Caco-2 (cell line): ENCODE measurements at regions not wholly inside any gene's neighbourhood (a gene's known extent, or its start where the extent isn't known, plus 50 kb on each side); places are given as distances from the start of the nearest gene placed in this dataset.

ENCODE experiments used
- BruUV-seq: library from RNA; stranded (reverse); fragments of 400-500 nt; replicated peaks from 2 replicates; lab custom pipeline; 2021; lab: Mats Ljungman, UMichigan
- CTCF ChIA-PET: fragments of 300-600 bp; sonication (Branson Sonifier 250); formaldehyde crosslinking; loops from one replicate; lab custom pipeline; 2022; ENCODE audit warnings: antibody characterized with exemption; lab: Charles Lee
- POLR2A ChIA-PET: fragments of 300-600 bp; sonication (Branson Sonifier 250); formaldehyde crosslinking; loops from one replicate; lab custom pipeline; 2022; ENCODE audit warnings: antibody characterized with exemption; lab: Charles Lee
- DNase-seq, 2 experiments: peaks; one replicate each; pipeline versions ENCODE4 v3.0.0 to v3.0.0-alpha.2; 2020 to 2022
- H3K27me3 ChIP-seq: replicated peaks from 2 replicates; pipeline ENCODE4 v1.6.0; 2011; ENCODE audit warnings: low read length; ENCODE audit not compliant: control insufficient read depth, insufficient read depth
- H3K36me3 ChIP-seq: 2 replicates; pipeline ENCODE4 v1.5.1; 2011; ENCODE audit warnings: low read length; ENCODE audit not compliant: control insufficient read depth, insufficient read depth
- H3K4me1 ChIP-seq: fragments of 250-450 bp; sonication (Bioruptor Pico); 2 replicates; pipeline ENCODE4 v1.5.1; 2020; ENCODE audit warnings: mild to moderate bottlenecking
- H3K4me3 ChIP-seq: 2 replicates; pipeline ENCODE4 v1.5.1; 2011; ENCODE audit warnings: low read depth, mild to moderate bottlenecking, control low read depth, low read length
- H3K9me3 ChIP-seq: fragments of 250-450 bp; sonication (Bioruptor Pico); 2 replicates; pipeline ENCODE4 v1.5.1; 2020; ENCODE audit warnings: mild to moderate bottlenecking, moderate library complexity
- H3K27ac Mint-ChIP-seq: one replicate; pipeline ENCODE4 v1.8.0; 2022; ENCODE audit warnings: mixed read lengths; ENCODE audit not compliant: unreplicated experiment
- H3K27me3 Mint-ChIP-seq: one replicate; pipeline ENCODE4 v1.8.0; 2022; ENCODE audit warnings: mixed read lengths; ENCODE audit not compliant: insufficient read depth, unreplicated experiment
- H3K36me3 Mint-ChIP-seq: one replicate; pipeline ENCODE4 v1.8.0; 2022; ENCODE audit warnings: mild to moderate bottlenecking, mixed read lengths; ENCODE audit not compliant: insufficient read depth, unreplicated experiment
- H3K4me1 Mint-ChIP-seq: one replicate; pipeline ENCODE4 v1.8.0; 2022; ENCODE audit warnings: low read depth, mixed read lengths; ENCODE audit not compliant: unreplicated experiment
- H3K4me3 Mint-ChIP-seq: one replicate; pipeline ENCODE4 v1.8.0; 2022; ENCODE audit warnings: mild to moderate bottlenecking, moderate library complexity, mixed read lengths; ENCODE audit not compliant: unreplicated experiment
- H3K9me3 Mint-ChIP-seq: one replicate; pipeline ENCODE4 v1.8.0; 2022; ENCODE audit warnings: mixed read lengths; ENCODE audit not compliant: unreplicated experiment
- intact Hi-C: fragments of 100-400 bp; cut with micrococcal nuclease; formaldehyde crosslinking; loops from one replicate; pipeline ENCODE4 v1.10.0; 2022; ENCODE audit not compliant: unreplicated experiment
- TF ChIP-seq, protein P1 (sequence below), 2 experiments: fragments of 200-600 bp in 1 of 2; IDR thresholded peaks; 1 replicate in 1 of 2; 2 replicates in 1 of 2; pipeline versions ENCODE4 v1.5.1 to v1.8.0; 2011 to 2022; ENCODE audit warnings: antibody characterized with exemption in 1 of 2, control low read depth in 1 of 2, inconsistent platforms in 1 of 2, low read depth in 1 of 2, low read length in 1 of 2, mild to moderate bottlenecking in 1 of 2, moderate library complexity in 1 of 2; ENCODE audit not compliant: insufficient read depth in 1 of 2, severe bottlenecking in 1 of 2, unreplicated experiment in 1 of 2

DNA sequence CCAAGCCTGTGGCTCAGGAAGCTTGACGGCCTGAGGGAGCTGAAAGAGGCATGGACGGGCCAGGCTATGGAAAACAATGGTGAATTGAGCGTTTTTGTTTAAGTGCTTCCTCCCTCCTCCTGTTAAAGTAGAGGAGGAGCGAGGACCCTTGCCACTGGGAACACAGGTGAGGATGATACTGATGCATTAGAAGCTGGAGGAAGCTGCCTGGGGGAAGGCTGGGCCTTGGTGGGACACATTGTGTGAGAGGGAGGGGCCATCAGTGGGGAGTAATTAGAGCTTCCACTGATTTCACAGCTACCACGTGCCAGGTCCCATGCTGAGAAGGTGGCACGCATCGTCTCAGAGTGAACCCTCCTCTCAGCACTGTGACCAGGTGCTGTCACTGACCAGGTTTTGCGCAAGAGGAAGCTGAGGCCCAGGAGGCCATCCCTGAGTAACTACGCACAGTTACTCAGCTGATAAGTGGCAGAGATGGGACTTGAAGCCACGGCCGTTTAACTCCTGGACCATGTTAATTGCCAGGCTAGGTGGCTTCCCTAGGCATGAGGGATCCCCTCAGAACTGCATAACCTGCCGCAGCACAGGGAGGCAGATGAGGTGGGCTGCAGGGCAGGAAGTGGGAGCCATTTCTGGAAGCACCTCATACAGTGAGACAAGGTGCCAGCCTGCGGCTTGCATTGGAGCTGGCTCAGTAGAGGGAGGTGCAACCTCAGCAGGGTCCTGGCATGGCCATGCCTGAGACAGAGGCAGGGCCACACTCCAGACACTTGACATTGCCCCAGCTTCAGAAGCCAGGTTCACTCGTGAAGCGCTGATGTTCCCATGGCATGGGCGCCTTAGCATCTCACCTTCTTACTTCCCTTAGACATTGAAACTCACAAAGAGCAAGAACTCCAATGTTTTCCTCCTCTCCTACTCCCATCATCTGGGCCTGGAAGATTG, 195.3 kb upstream of the MVB12B start:
- no TSS peak for BruUV-seq
- no peak for DNase-seq

DNA sequence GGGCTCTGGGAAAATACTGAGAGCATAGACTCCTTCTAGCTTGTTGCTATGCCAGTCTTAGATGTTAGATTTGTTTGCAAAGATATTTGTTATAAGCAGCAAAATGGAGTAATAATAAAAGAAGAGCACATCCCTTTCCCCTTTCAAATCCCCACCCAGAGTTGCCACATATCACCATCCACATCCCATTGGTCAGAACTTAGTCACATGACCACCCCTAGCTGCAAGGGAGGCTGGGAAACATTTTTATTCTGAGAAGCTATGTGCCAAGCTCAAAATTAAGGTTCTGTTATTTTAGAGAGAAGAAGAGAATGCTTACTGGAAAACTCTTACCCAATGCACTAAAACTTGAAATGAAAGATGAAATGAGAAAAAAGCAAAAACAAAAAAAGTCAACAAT, 193.9 kb upstream of the MVB12B start:
- Mint-ChIP-seq H3K27me3 (peaks cover 6% of the 10 kb centered on the region), H3K36me3 (no peaks in the 10 kb centered on the region), H3K9me3 (peaks cover 24% of the 10 kb centered on the region), H3K4me3 (no peak overlapping the region), H3K27ac (no peak overlapping the region), H3K4me1 (peaks cover 2% of the 10 kb centered on the region)
- intact Hi-C loops, result no loop called here
- ChIA-PET CTCF (no interaction called here), POLR2A (no interaction called here)
- H3K4me1 ChIP-seq, result peaks cover 1% of the 10 kb centered on the region
- H3K4me3 ChIP-seq, result no peak overlapping the region
- BruUV-seq, result no TSS peak
- DNase-seq, result no peak
- H3K9me3 ChIP-seq, result peaks cover 9% of the 10 kb centered on the region
- no peaks in the 10 kb centered on the region for H3K27me3 ChIP-seq
- no peaks in the 10 kb centered on the region for H3K36me3 ChIP-seq
- TF ChIP-seq, protein P1, sequence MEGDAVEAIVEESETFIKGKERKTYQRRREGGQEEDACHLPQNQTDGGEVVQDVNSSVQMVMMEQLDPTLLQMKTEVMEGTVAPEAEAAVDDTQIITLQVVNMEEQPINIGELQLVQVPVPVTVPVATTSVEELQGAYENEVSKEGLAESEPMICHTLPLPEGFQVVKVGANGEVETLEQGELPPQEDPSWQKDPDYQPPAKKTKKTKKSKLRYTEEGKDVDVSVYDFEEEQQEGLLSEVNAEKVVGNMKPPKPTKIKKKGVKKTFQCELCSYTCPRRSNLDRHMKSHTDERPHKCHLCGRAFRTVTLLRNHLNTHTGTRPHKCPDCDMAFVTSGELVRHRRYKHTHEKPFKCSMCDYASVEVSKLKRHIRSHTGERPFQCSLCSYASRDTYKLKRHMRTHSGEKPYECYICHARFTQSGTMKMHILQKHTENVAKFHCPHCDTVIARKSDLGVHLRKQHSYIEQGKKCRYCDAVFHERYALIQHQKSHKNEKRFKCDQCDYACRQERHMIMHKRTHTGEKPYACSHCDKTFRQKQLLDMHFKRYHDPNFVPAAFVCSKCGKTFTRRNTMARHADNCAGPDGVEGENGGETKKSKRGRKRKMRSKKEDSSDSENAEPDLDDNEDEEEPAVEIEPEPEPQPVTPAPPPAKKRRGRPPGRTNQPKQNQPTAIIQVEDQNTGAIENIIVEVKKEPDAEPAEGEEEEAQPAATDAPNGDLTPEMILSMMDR (IDR thresholded peaks at IDR 0.05; ENCODE audit: insufficient read depth in 1 of 2, low read depth in 1 of 2, low read length in 1 of 2, severe bottlenecking in 1 of 2, unreplicated experiment in 1 of 2), result no peak

More for the DNA sequence above, 195.3 kb upstream of the MVB12B start:
- H3K27ac Mint-ChIP-seq, result no peak overlapping the region
- H3K4me3 ChIP-seq, result no peak overlapping the region
- no peaks in the 10 kb centered on the region for H3K36me3 Mint-ChIP-seq
- H3K9me3 ChIP-seq, result peaks cover 8% of the 10 kb centered on the region
- H3K4me1 Mint-ChIP-seq, result peaks cover 11% of the 10 kb centered on the region
- TF ChIP-seq, protein P1 (IDR thresholded peaks at IDR 0.05; ENCODE audit: insufficient read depth in 1 of 2, low read depth in 1 of 2, low read length in 1 of 2, severe bottlenecking in 1 of 2, unreplicated experiment in 1 of 2), result no peak
- intact Hi-C loops, result no loop called here
- H3K36me3 ChIP-seq, result no peaks in the 10 kb centered on the region
- peaks cover 14% of the 10 kb centered on the region for H3K4me1 ChIP-seq
- peaks cover 20% of the 10 kb centered on the region for H3K9me3 Mint-ChIP-seq
- CTCF ChIA-PET, result no interaction called here
- no peak overlapping the region for H3K4me3 Mint-ChIP-seq
- POLR2A ChIA-PET, result no interaction called here
- H3K27me3 ChIP-seq, result no peaks in the 10 kb centered on the region
- H3K27me3 Mint-ChIP-seq, result peaks cover 6% of the 10 kb centered on the region

DNA sequence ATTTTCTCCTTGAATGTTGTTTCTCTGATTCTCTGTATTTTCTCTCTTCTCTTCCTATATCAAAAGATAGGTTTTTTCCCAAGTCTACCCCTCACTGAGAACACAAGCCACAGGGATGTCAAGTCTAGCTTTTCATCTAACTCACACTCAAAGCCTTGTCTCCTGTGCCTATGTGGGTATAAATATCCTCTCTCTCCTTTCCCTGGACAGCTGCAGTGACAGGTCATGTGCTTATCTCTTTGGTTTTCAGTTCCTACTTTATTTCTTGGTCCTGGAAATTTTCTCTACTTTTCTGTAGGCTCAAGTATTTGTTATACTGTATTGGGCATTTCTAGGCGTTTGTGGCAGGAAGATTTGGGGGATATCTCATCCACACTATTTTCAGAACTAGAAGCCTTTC, 182.4 kb upstream of the MVB12B start:
- ChIA-PET POLR2A (no interaction called here), CTCF (no interaction called here)
- Histone ChIP-seq H3K4me3 (no peak overlapping the region), H3K9me3 (no peaks in the 10 kb centered on the region; the same call in none of the 2 replicates), H3K4me1 (peaks cover 23% of the 10 kb centered on the region), H3K36me3 (no peaks in the 10 kb centered on the region), H3K27me3 (no peaks in the 10 kb centered on the region)
- TF ChIP-seq, protein P1 (IDR thresholded peaks at IDR 0.05; ENCODE audit: insufficient read depth in 1 of 2, low read depth in 1 of 2, low read length in 1 of 2, severe bottlenecking in 1 of 2, unreplicated experiment in 1 of 2), result no peak
- no peaks in the 10 kb centered on the region for H3K27me3 Mint-ChIP-seq
- DNase-seq, result no peak
- peaks cover 31% of the 10 kb centered on the region for H3K4me1 Mint-ChIP-seq
- peaks cover 22% of the 10 kb centered on the region for H3K36me3 Mint-ChIP-seq
- H3K9me3 Mint-ChIP-seq, result peaks cover 36% of the 10 kb centered on the region
- intact Hi-C loops, result loop anchor here (10.0 kb wide), 2 partner anchors 351 to 389 kb away; no protein-coding TSS in a partner anchor
- peak overlapping the region; percentile 97 for H3K27ac Mint-ChIP-seq
- H3K4me3 Mint-ChIP-seq, result no peak overlapping the region
- BruUV-seq, result no TSS peak
